ENCODE measurements at regions not wholly inside any gene's neighbourhood (a gene's known extent, or its start where the extent isn't known, plus 50 kb on each side); places are given as distances from the start of the nearest gene placed in this dataset.

- DNase-seq = no peak
- Mint-ChIP-seq H3K27me3 (ENCODE audit: low read depth, poor library complexity) (peaks cover 6% of the 10 kb centered on the region), H3K4me1 (peaks cover 5% of the 10 kb centered on the region), H3K9me3 (no peaks in the 10 kb centered on the region), H3K27ac (no peak overlapping the region), H3K36me3 (ENCODE audit: low read depth) (no peaks in the 10 kb centered on the region), H3K4me3 (no peak overlapping the region)
- no peak for TF ChIP-seq CTCF (IDR thresholded peaks at IDR 0.05)
Measured at GRCh38 chr11:82601711-82602110, 132.0 kb downstream of the FAM181B start.

GRCh38 chr11:82599836-82600235, 133.8 kb downstream of the FAM181B start:
- Mint-ChIP-seq H3K27me3 (ENCODE audit: low read depth, poor library complexity) (no peaks in the 10 kb centered on the region), H3K9me3 (no peaks in the 10 kb centered on the region), H3K36me3 (ENCODE audit: low read depth) (no peaks in the 10 kb centered on the region), H3K27ac (no peak overlapping the region), H3K4me3 (no peak overlapping the region), H3K4me1 (peaks cover 5% of the 10 kb centered on the region)
- TF ChIP-seq CTCF (IDR thresholded peaks at IDR 0.05) = no peak
- no peak for DNase-seq

- TF ChIP-seq CTCF (IDR thresholded peaks at IDR 0.05) = no peak
- H3K9me3 Mint-ChIP-seq = peaks cover 3% of the 10 kb centered on the region
- H3K4me3 Mint-ChIP-seq = no peak overlapping the region
- H3K36me3 Mint-ChIP-seq (ENCODE audit: low read depth) = no peaks in the 10 kb centered on the region
- no peak for DNase-seq
- H3K4me1 Mint-ChIP-seq = no peaks in the 10 kb centered on the region
- H3K27ac Mint-ChIP-seq = no peak overlapping the region
- peaks cover 3% of the 10 kb centered on the region for H3K27me3 Mint-ChIP-seq (ENCODE audit: low read depth, poor library complexity)
Measured at GRCh38 chr11:82586581-82586980, 147.1 kb downstream of the FAM181B start.

GRCh38 chr11:82577246-82577645, 156.4 kb downstream of the FAM181B start:
- no peak for TF ChIP-seq CTCF (IDR thresholded peaks at IDR 0.05)

GRCh38 chr11:82560836-82561235, 172.8 kb downstream of the FAM181B start:
- no peaks in the 10 kb centered on the region for H3K9me3 Mint-ChIP-seq

More at GRCh38 chr11:82577246-82577645, 156.4 kb downstream of the FAM181B start:
- H3K4me1 Mint-ChIP-seq = peaks cover 11% of the 10 kb centered on the region
- H3K27ac Mint-ChIP-seq = no peak overlapping the region
- H3K9me3 Mint-ChIP-seq = no peaks in the 10 kb centered on the region
- H3K27me3 Mint-ChIP-seq (ENCODE audit: low read depth, poor library complexity) = peaks cover 4% of the 10 kb centered on the region
- DNase-seq = no peak
- no peak overlapping the region for H3K4me3 Mint-ChIP-seq
- no peaks in the 10 kb centered on the region for H3K36me3 Mint-ChIP-seq (ENCODE audit: low read depth)

More at GRCh38 chr11:82560836-82561235, 172.8 kb downstream of the FAM181B start:
- Mint-ChIP-seq H3K4me1 (peaks cover 14% of the 10 kb centered on the region), H3K4me3 (no peak overlapping the region), H3K27me3 (ENCODE audit: low read depth, poor library complexity) (peaks cover 4% of the 10 kb centered on the region), H3K27ac (no peak overlapping the region), H3K36me3 (ENCODE audit: low read depth) (no peaks in the 10 kb centered on the region)
- TF ChIP-seq CTCF (IDR thresholded peaks at IDR 0.05) = no peak
- no peak for DNase-seq

All from nephron progenitor cell (in vitro differentiated cells).